SK-N-SH (cell line): ENCODE measurements at regions not wholly inside any gene's neighbourhood (a gene's known extent, or its start where the extent isn't known, plus 50 kb on each side); places are given as distances from the start of the nearest gene placed in this dataset.

Source experiments
- EP300 ChIP-seq, 2 experiments: IDR thresholded peaks; 2 replicates each; pipeline versions ENCODE4 v1.4.0 to v1.6.1; 2012; ENCODE audit warnings: borderline replicate concordance in 1 of 2, low read depth in 1 of 2, low read length in 1 of 2
- EZH2phosphoT487 ChIP-seq: fragments of 200-600 bp; sonication (generic); IDR thresholded peaks from 2 replicates; pipeline ENCODE4 v1.6.1; 2017; ENCODE audit warnings: low read depth, mixed run types, mild to moderate bottlenecking, antibody characterized with exemption, moderate library complexity, borderline replicate concordance
- FOXJ3 ChIP-seq: sonication (generic); formaldehyde crosslinking; IDR thresholded peaks from 2 replicates; pipeline ENCODE4 v1.5.1; 2020; ENCODE audit warnings: mild to moderate bottlenecking, missing genetic modification reagents
- GABPA ChIP-seq: IDR thresholded peaks from 2 replicates; pipeline ENCODE4 v1.4.0; 2012; ENCODE audit warnings: low read depth, mild to moderate bottlenecking
- POLR2AphosphoS5 ChIP-seq: IDR thresholded peaks from 2 replicates; pipeline ENCODE4 v1.6.1; 2012; ENCODE audit warnings: low read depth, low read length
- SIN3A ChIP-seq: IDR thresholded peaks from 2 replicates; pipeline ENCODE4 v1.6.1; 2012; ENCODE audit warnings: low read depth, mild to moderate bottlenecking, low read length, moderate library complexity, borderline replicate concordance
- SMC3 ChIP-seq: IDR thresholded peaks from 2 replicates; pipeline ENCODE4 v1.6.1; 2012; ENCODE audit warnings: low read depth, low read length, improper control_type of control experiment
- TF ChIP-seq, protein P1 (sequence below): fragments of 200-600 bp; sonication (generic); IDR thresholded peaks from 2 replicates; pipeline ENCODE4 v1.6.1; 2017; ENCODE audit warnings: antibody characterized with exemption, mild to moderate bottlenecking, moderate library complexity

DNA sequence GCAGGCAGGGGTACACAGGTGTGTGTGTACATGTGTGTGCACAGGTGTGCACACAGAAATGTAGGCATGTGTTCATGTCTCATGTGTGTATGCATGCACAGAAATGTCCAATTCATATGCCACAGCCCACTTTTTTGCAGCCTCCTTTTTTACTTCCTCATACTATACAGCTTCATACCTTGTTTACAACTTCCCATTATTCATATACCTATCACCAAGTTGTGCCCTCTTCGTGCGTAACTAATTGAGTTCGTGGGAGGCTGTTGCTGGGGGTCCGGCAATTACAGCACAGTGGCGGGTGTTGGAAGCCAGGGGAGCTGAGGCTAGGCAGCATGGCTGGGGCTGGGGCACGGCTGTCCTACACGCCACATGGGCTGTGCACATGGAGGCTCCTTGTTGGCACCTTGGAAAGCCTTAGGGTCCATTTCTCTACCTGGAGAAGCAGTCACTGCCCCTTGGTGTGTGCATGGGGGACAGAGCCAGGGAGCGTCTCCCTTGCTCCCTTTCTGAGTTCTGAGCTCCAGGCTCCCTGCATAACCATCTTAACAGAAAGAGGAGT lies 266.7 kb downstream of the ENGASE start:
- TF ChIP-seq FOXJ3: no peak
- TF ChIP-seq GABPA: no peak
- TF ChIP-seq SMC3: no peak
- no peak for TF ChIP-seq EP300 (IDR thresholded peaks at IDR 0.05; ENCODE audit: borderline replicate concordance in 1 of 2, low read depth in 1 of 2, low read length in 1 of 2)
- TF ChIP-seq, protein P1, sequence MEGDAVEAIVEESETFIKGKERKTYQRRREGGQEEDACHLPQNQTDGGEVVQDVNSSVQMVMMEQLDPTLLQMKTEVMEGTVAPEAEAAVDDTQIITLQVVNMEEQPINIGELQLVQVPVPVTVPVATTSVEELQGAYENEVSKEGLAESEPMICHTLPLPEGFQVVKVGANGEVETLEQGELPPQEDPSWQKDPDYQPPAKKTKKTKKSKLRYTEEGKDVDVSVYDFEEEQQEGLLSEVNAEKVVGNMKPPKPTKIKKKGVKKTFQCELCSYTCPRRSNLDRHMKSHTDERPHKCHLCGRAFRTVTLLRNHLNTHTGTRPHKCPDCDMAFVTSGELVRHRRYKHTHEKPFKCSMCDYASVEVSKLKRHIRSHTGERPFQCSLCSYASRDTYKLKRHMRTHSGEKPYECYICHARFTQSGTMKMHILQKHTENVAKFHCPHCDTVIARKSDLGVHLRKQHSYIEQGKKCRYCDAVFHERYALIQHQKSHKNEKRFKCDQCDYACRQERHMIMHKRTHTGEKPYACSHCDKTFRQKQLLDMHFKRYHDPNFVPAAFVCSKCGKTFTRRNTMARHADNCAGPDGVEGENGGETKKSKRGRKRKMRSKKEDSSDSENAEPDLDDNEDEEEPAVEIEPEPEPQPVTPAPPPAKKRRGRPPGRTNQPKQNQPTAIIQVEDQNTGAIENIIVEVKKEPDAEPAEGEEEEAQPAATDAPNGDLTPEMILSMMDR: no peak
- TF ChIP-seq SIN3A: no peak
- TF ChIP-seq EZH2phosphoT487: no peak
- TF ChIP-seq POLR2AphosphoS5: no peak
